ENCODE measurements at regions not wholly inside any gene's neighbourhood (a gene's known extent, or its start where the extent isn't known, plus 50 kb on each side); places are given as distances from the start of the nearest gene placed in this dataset.

DNA sequence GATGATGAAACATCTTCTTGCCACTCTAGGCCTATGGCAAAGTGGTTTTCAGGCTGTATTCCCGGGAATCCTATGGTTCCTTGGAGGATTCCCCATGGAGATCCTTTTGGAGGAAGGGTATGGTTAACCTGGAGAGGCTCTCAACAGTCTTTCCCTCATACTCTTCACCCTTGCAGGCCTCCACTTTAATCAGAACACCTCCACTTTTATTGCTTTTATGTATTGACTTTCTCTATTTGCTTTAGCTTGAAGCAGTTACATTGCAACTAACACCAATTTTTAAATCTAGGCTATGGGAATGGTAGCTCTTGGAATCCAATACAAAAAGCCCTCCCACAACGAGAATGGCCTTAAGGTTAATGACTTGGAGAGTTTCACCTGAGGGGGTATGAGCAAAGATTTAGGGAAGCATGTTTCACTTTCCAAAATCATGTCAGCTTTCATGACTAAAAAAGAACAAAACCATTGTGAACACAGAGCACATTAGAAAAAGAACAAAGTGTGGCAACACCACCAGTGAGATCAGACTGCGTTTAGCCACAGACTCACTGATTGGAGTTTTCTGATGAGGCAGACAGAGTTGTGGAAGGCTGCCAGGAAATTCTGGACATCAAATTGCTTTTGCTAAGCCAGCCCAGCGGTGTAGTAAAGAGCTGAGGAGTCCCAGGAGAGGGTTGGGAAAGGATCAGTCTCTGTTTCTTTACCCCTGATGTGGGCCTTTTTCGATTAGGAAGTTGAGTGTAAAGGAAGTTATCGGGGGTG is 130.4 kb upstream of the BMPER start:
- ChIA-PET POLR2A (no interaction called here), CTCF (ENCODE audit: low intra/inter-chr PET ratio) (no interaction called here)
- TF ChIP-seq, protein P1, sequence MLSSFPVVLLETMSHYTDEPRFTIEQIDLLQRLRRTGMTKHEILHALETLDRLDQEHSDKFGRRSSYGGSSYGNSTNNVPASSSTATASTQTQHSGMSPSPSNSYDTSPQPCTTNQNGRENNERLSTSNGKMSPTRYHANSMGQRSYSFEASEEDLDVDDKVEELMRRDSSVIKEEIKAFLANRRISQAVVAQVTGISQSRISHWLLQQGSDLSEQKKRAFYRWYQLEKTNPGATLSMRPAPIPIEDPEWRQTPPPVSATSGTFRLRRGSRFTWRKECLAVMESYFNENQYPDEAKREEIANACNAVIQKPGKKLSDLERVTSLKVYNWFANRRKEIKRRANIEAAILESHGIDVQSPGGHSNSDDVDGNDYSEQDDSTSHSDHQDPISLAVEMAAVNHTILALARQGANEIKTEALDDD (IDR thresholded peaks at IDR 0.05) = no peak
- TF ChIP-seq PHF8 (IDR thresholded peaks at IDR 0.05; ENCODE audit: borderline replicate concordance, low read length) (no peak), RFX1 (IDR thresholded peaks at IDR 0.05) (no peak), TAF1 (IDR thresholded peaks at IDR 0.05; ENCODE audit: control insufficient read depth, extremely low read depth, insufficient read depth, low read length, severe bottlenecking) (no peak), NR2C2 (CRISPR knock-in tag; IDR thresholded peaks at IDR 0.05) (no peak), NR2C2 (tag; IDR thresholded peaks at IDR 0.05) (no peak), TEAD1 (CRISPR knock-in tag; IDR thresholded peaks at IDR 0.05) (no peak), PTTG1 (tag; IDR thresholded peaks at IDR 0.05; ENCODE audit: low read depth) (no peak), ILK (tag; IDR thresholded peaks at IDR 0.05; ENCODE audit: borderline replicate concordance, low read depth) (no peak), ZNF408 (CRISPR knock-in tag; IDR thresholded peaks at IDR 0.05; ENCODE audit: low read depth) (no peak), CBFA2T3 (IDR thresholded peaks at IDR 0.05) (no peak), SAP30 (IDR thresholded peaks at IDR 0.05; ENCODE audit: borderline replicate concordance, insufficient read depth, low read depth, low read length, poor library complexity, severe bottlenecking) (no peak), POLR2G (IDR thresholded peaks at IDR 0.05; ENCODE audit: low read depth, low read length) (no peak)
- TF ChIP-seq, protein P2, sequence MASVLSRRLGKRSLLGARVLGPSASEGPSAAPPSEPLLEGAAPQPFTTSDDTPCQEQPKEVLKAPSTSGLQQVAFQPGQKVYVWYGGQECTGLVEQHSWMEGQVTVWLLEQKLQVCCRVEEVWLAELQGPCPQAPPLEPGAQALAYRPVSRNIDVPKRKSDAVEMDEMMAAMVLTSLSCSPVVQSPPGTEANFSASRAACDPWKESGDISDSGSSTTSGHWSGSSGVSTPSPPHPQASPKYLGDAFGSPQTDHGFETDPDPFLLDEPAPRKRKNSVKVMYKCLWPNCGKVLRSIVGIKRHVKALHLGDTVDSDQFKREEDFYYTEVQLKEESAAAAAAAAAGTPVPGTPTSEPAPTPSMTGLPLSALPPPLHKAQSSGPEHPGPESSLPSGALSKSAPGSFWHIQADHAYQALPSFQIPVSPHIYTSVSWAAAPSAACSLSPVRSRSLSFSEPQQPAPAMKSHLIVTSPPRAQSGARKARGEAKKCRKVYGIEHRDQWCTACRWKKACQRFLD (CRISPR knock-in tag; IDR thresholded peaks at IDR 0.05) = no peak
- TF ChIP-seq, protein P3, sequence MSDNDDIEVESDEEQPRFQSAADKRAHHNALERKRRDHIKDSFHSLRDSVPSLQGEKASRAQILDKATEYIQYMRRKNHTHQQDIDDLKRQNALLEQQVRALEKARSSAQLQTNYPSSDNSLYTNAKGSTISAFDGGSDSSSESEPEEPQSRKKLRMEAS (CRISPR knock-in tag; IDR thresholded peaks at IDR 0.05) = no peak
- Histone ChIP-seq H4K20me1 (replicated peaks; ENCODE audit: control insufficient read depth, insufficient read depth, low read length) (no peaks in the 10 kb centered on the region), H3K27ac (ENCODE audit: extremely low read depth, low read depth, low read length) (no peak overlapping the region), H3K9me3 (replicated peaks; ENCODE audit: control insufficient read depth, insufficient read depth, low read depth, low read length) (no peaks in the 10 kb centered on the region), H3K9ac (ENCODE audit: insufficient read depth in 1 of 2, low read depth in 2 of 2, low read length in 2 of 2) (no peak overlapping the region), H3K79me2 (ENCODE audit: control insufficient read depth, insufficient read depth, low read length) (no peaks in the 10 kb centered on the region), H3K4me2 (ENCODE audit: insufficient read depth, low read length) (no peak overlapping the region), H2AFZ (ENCODE audit: low read depth, low read length) (no peak overlapping the region), H3K4me1 (replicated peaks in 1 of 2; ENCODE audit: control insufficient read depth in 2 of 2, insufficient read depth in 2 of 2, low read length in 2 of 2) (no peaks in the 10 kb centered on the region), H3K27me3 (ENCODE audit: control insufficient read depth in 2 of 2, insufficient read depth in 2 of 2, low read length in 2 of 2) (no peaks in the 10 kb centered on the region), H3K36me3 (ENCODE audit: control insufficient read depth, insufficient read depth, low read length) (no peaks in the 10 kb centered on the region), H3K9me1 (ENCODE audit: control insufficient read depth, insufficient read depth, low read length) (no peaks in the 10 kb centered on the region), H3K4me3 (no peak overlapping the region)
- BruUV-seq (replicated peaks) = no TSS peak
- 0% methylated on average over 6 of the region's 6 CpGs for whole genome bisulfite sequencing (ENCODE audit: insufficient coverage, low coverage, missing lambda C conversion rate)
- in situ Hi-C loops (cut with MboI) = no loop called here
- FAIRE-seq (no peak), DNase-seq (ENCODE audit: extremely low read depth in 1 of 4, low spot score in 3 of 4) (no peak), ATAC-seq (no peak)
- intact Hi-C loops (cut with micrococcal nuclease) = no loop called here
